GM18505 (cell line): ENCODE measurements at regions not wholly inside any gene's neighbourhood (a gene's known extent, or its start where the extent isn't known, plus 50 kb on each side); places are given as distances from the start of the nearest gene placed in this dataset.

Experiments used
- ATAC-seq: cut with Tn5 transposase; IDR thresholded peaks from one replicate; pipeline ENCODE4 v1.9.1; 2021; ENCODE audit not compliant: unreplicated experiment
- POLR2A ChIP-seq: IDR thresholded peaks from 4 replicates; pipeline ENCODE4 v1.6.1; 2011; ENCODE audit warnings: borderline replicate concordance; ENCODE audit not compliant: insufficient read depth, insufficient read length; ENCODE audit errors: extremely low read depth

DNA sequence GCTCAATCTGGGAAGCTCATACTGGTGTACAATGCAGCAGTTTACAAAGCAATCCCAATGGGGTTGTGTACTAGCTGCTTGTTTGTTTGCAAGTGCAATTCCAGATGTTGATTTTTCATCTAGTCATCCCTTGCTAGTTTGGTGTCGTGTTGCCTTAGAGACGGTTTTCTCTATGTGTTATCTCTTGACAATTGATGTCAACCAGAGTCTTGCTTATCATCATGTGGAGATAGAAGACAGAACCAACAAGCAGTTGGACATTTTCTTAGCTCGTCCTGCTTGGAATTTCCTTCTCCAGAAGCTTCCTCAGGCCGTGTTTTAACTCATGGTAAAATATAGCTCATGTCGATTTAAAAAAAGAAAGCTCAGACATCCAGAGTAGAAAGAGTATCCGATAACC lies 262.0 kb upstream of the KCNH8 start:
- TF ChIP-seq POLR2A: no peak

DNA sequence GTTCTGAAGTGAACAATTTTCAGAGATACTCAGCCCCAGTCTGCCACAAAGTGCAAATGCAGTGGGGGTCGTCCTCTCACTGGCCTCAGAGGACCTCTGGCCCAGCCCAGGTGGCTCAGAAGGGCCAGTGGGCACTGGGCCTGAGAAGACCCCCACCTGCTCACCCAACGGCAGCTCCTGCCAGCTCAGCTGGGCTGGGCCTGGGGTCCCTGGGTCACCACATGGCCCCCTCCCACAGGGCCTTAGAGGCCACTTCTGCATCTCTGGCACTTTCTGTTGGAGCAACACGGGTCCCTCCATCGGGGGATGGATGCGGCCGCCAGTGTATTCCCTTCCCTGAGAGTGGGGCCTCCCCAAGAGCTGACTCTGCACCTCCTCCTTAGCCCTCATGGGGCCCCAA lies 262.7 kb upstream of the KCNH8 start:
- ATAC-seq: no peak
- TF ChIP-seq POLR2A: no peak

More for the DNA sequence above, 262.0 kb upstream of the KCNH8 start:
- no peak for ATAC-seq

DNA sequence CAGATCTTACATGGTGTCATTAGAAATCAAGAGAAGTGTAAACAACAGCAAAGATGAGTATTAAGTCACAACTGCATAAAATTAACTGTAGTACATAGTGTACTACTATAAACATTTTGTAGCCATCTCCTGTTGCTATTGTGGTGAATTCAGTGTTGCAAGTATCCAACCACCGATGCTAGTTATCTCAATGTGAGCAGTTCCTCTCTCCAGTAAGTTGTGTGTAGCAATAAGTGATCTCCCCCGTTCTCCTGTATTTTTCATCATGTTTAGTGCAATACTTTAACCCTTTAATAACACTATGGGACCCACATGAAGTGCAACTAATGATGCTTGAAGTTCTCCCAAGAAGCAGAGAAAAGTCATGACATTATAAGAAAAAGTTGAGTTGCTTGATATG lies 264.7 kb upstream of the KCNH8 start:
- no peak for ATAC-seq
- TF ChIP-seq POLR2A: no peak

DNA sequence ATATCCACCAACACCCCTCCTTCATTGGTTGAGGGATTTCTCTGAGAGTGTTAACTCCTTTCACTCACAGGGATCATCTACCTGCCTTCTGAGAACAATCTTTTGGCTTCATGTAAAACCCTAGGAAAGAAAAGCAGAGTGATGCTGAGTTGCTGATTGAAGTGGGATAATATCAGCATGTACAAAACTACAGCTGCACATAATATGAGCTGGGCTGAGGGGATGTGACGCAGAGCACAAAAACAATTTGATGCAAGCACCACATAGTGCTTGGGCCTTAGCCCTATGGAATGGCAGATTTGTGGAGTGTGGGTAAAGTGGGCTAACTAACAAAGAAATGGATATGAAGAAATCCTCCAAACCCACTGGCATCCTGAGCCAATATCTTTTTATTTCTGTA lies 267.6 kb upstream of the KCNH8 start:
- no peak for TF ChIP-seq POLR2A
- ATAC-seq: no peak

DNA sequence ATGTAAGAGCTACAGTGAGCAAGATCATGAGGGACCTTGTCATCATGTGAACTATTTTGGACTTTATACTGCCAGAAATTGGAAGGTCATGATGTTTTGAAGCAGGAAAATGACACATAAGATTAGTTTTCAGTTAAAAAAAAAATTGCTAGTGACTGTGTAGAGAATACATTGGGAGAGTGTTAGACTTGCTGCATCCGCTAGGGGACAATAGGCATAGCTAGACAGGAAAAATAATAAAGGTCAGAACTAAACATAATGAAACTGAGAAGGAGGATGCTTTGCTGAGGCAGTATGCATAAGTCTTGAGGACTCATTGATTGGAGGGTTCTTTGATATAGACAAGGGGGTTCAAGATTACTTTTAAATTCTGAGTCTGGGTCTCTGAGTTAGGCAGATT lies 275.8 kb upstream of the KCNH8 start:
- TF ChIP-seq POLR2A: no peak
- ATAC-seq: peak; percentile 65

DNA sequence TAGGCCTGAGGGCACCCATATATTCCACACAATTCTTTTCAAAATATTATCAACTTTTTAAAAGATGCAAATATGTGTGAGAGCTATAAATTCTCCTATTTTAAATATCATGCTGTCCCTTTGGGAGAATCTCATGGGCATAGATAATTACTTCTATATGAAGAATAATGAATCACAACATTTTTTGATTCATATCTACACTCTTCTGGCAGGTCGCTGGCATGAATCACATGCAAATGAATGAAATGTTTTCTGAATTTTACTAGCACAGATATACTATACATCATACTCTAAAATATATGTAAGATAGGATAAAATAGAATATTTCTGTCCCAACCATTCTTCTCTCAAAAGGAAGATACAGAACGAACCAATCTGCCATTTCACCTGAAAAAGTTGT lies 277.7 kb upstream of the KCNH8 start:
- no peak for ATAC-seq
- no peak for TF ChIP-seq POLR2A

DNA sequence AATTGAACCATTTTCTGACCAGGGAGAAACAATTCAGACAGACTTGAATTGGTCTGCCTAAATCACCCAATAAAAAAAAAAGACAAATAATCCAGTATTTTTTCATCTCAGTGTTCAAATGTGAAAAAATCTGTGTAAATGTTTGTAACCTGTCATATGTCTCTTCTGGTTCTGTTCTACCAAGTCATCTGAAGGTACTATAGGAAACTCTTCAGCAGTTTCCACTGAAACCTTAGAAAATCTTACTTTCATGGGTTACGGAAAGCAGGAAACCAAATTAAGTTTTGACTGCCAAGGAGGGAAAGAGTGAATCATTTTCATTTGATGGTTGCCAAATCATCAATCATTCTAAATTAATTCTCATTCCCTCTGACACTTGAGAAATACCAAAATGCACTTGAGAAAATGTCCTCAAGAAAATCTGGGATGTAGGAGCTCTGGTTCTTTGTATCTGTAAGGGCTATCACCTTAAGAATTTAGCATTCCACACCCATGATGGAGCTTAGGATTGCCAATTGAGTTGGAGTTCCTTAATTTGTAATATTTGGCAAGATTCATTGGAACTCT lies 278.2 kb upstream of the KCNH8 start:
- no peak for ATAC-seq
- TF ChIP-seq POLR2A: no peak

- no peak for TF ChIP-seq POLR2A
- ATAC-seq: no peak
Observed at GRCh38 chr3:18868911-18869689, 279.2 kb upstream of the KCNH8 start.

DNA sequence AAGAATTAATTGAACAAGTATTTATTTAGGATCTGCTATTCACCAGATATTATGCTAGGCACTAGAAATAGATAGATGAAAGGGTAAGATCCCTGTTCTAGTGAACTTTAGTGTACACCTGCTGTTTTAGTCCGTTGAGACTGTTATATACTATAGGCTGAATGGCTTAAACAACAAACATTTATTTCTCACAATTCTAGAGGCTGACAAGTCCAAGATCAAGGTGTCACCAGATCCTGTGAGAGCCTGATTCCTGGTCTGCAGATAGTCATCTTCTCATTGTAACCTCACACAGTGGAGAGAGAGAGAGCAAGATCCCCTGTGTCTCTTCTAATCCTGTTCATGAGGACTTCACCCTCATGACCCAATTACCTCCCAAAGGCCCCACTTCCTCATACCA lies 281.4 kb upstream of the KCNH8 start:
- TF ChIP-seq POLR2A: no peak
- no peak for ATAC-seq

- no peak for TF ChIP-seq POLR2A
- no peak for ATAC-seq
Observed at GRCh38 chr3:18864933-18865731, 283.2 kb upstream of the KCNH8 start.

DNA sequence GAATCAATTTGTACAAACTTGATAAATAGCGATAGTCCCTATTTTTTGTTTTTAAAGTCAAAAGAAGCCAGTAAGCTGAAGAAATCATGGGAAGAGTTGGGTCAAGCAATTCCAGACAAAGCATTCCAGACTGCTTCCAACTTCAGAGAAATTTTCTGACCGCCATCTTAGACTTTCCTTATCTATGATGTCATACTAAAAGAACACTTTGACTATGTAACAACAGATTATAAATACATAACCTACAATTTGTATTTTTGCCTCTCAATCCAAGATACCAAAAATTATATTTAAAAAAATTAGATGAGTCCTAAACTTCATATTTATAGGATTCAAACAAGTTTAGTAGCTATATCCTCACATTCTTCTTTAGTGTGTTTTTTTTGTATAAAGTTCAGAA lies 286.2 kb upstream of the KCNH8 start:
- TF ChIP-seq POLR2A: no peak
- no peak for ATAC-seq

- no peak for TF ChIP-seq POLR2A
- ATAC-seq: no peak
Observed at GRCh38 chr3:18861137-18861536, 287.2 kb upstream of the KCNH8 start.

DNA sequence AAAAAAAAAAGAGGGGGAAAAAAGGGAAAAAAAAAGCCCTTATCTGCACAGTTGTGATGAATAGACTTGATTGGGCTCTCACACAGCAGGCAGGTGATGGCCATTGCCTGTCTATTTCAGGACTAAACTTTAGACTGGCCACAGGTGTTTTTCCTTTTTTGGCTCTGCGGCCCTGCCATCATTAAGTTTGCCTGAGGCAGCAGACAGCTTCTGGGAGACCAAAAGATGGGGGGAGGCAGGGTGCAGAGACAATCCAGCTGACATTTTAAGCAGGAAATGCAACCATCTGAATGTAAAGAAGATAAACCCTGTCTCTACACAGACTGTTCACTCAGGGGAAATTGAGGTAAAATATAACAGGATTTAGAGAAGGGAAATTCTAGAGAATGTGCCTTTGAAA lies 295.0 kb upstream of the KCNH8 start:
- no peak for ATAC-seq
- TF ChIP-seq POLR2A: no peak

DNA sequence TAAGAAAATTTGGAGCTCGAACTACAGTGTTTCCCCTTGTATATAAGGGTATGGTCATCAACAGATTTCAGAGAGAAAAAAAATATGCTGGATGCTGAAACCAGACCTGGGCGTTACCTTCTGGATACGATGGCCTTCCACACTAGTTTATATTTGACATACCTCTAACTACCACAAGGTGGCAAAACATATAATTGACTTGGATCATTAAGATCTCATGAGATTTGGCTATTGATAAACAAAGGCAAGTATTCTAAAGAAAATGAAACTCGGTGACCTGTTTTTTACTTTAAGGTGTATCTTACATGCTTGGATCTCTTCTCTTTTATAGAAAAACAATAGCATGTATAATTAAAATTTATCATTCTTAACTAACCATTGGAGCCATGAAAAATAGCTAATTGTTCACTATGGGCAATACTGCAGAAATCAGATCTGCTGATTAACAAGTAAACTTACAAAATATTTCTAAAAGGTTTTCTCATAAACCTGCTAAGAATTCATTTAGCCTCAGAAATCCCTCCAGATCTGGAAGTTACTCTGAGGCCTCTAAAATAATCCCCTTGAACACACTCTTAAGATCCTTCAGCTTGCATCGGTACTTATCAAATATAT lies 300.6 kb upstream of the KCNH8 start:
- peak; percentile 68 for ATAC-seq
- TF ChIP-seq POLR2A: no peak

DNA sequence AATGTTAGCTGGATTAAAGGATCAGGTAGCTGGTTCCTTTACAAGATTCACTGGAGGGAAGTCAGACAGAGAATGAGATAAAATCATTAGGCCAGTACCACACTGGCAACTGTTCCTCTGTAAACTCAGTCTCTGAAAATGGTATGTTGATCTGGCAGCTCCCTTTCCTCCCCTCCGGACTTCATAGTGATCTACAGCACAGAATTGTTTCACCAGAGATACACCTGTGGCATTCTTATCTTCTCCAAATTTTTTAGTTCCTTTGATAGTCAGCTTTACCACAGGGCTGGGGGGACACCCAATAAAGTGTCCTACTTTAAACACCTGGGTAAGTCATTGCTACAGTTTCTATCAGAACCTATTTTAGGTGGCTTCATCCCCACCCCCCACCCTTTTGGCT lies 304.3 kb upstream of the KCNH8 start:
- no peak for ATAC-seq
- no peak for TF ChIP-seq POLR2A
